ENCODE measurements at regions not wholly inside any gene's neighbourhood (a gene's known extent, or its start where the extent isn't known, plus 50 kb on each side); places are given as distances from the start of the nearest gene placed in this dataset.

- Histone ChIP-seq H3K4me3 (ENCODE audit: low read depth, low read length) (no peak overlapping the region), H3K4me1 (ENCODE audit: control insufficient read depth, insufficient read depth, low read length) (no peaks in the 10 kb centered on the region), H3K9me3 (ENCODE audit: control insufficient read depth, insufficient read depth, low read depth, low read length) (no peaks in the 10 kb centered on the region), H3K27ac (ENCODE audit: extremely low read depth, low read depth, low read length) (no peak overlapping the region), H3K36me3 (ENCODE audit: control insufficient read depth in 2 of 2, insufficient read depth in 1 of 2, low read length in 2 of 2) (no peaks in the 10 kb centered on the region)
- TF ChIP-seq ZNF184 (tag by site-specific recombination; IDR thresholded peaks at IDR 0.05) = no peak
- TF ChIP-seq ZNF239 (tag by site-specific recombination; IDR thresholded peaks at IDR 0.05) = no peak
- TF ChIP-seq HOXA7 (CRISPR knock-in tag; IDR thresholded peaks at IDR 0.05; ENCODE audit: borderline replicate concordance) = no peak
- no peak for TF ChIP-seq SCRT1 (tag by site-specific recombination; IDR thresholded peaks at IDR 0.05; ENCODE audit: borderline replicate concordance)
- TF ChIP-seq ZNF341 (tag by site-specific recombination; IDR thresholded peaks at IDR 0.05; ENCODE audit: low read depth) = no peak
- TF ChIP-seq ZNF624 (tag by site-specific recombination; IDR thresholded peaks at IDR 0.05) = no peak
- TF ChIP-seq ZNF658 (tag by site-specific recombination; IDR thresholded peaks at IDR 0.05) = no peak
- no peak for TF ChIP-seq ZFP3 (tag by site-specific recombination; IDR thresholded peaks at IDR 0.05; ENCODE audit: low read depth)
- TF ChIP-seq ZSCAN18 (tag by site-specific recombination; IDR thresholded peaks at IDR 0.05) = no peak
- ChIA-PET CTCF (no interaction called here), POLR2A (no interaction called here)
These were observed 62.2 kb upstream of the PAX3 start for GRCh38 chr2:222360997-222361396.

- Histone ChIP-seq H3K9me3 (ENCODE audit: control insufficient read depth, insufficient read depth, low read depth, low read length) (no peaks in the 10 kb centered on the region), H3K4me3 (ENCODE audit: low read depth, low read length) (no peak overlapping the region), H3K27ac (ENCODE audit: extremely low read depth, low read depth, low read length) (no peak overlapping the region), H3K36me3 (ENCODE audit: control insufficient read depth in 2 of 2, insufficient read depth in 1 of 2, low read length in 2 of 2) (no peaks in the 10 kb centered on the region), H3K4me1 (ENCODE audit: control insufficient read depth, insufficient read depth, low read length) (no peaks in the 10 kb centered on the region)
- CTCF ChIA-PET = no interaction called here
- POLR2A ChIA-PET = no interaction called here
- no peak for TF ChIP-seq ZNF785 (tag by site-specific recombination; IDR thresholded peaks at IDR 0.05)
- no peak for TF ChIP-seq HOXA7 (CRISPR knock-in tag; IDR thresholded peaks at IDR 0.05; ENCODE audit: borderline replicate concordance)
- no peak for TF ChIP-seq GFI1B (tag by site-specific recombination; IDR thresholded peaks at IDR 0.05)
- TF ChIP-seq ZNF600 (tag by site-specific recombination; IDR thresholded peaks at IDR 0.05) = no peak
- TF ChIP-seq ZNF791 (tag by site-specific recombination; IDR thresholded peaks at IDR 0.05) = no peak
- no peak for TF ChIP-seq ZNF214 (tag by site-specific recombination; IDR thresholded peaks at IDR 0.05; ENCODE audit: borderline replicate concordance)
- TF ChIP-seq ZNF146 (tag by site-specific recombination; IDR thresholded peaks at IDR 0.05) = no peak
- TF ChIP-seq FEZF1 (tag by site-specific recombination; IDR thresholded peaks at IDR 0.05) = no peak
- TF ChIP-seq ZSCAN30 (tag by site-specific recombination; IDR thresholded peaks at IDR 0.05) = no peak
- TF ChIP-seq ZNF704 (tag by site-specific recombination; IDR thresholded peaks at IDR 0.05) = no peak
- no peak for TF ChIP-seq ZEB2 (tag by site-specific recombination; IDR thresholded peaks at IDR 0.05)
- TF ChIP-seq ZNF174 (tag by site-specific recombination; IDR thresholded peaks at IDR 0.05) = no peak
- TF ChIP-seq ZNF529 (tag by site-specific recombination; IDR thresholded peaks at IDR 0.05; ENCODE audit: insufficient replicate concordance) = no peak
- TF ChIP-seq YY2 (tag by site-specific recombination; IDR thresholded peaks at IDR 0.05) = no peak
- no peak for TF ChIP-seq ZXDB (tag by site-specific recombination; IDR thresholded peaks at IDR 0.05)
- no peak for TF ChIP-seq ZNF555 (tag by site-specific recombination; conservative IDR thresholded peaks at IDR 0.05)
- no peak for TF ChIP-seq AEBP2 (tag by site-specific recombination; IDR thresholded peaks at IDR 0.05; ENCODE audit: borderline replicate concordance)
- TF ChIP-seq ZNF280C (tag by site-specific recombination; IDR thresholded peaks at IDR 0.05) = no peak
- TF ChIP-seq ZNF184 (tag by site-specific recombination; IDR thresholded peaks at IDR 0.05) = no peak
These were observed 62.6 kb upstream of the SGPP2 start for GRCh38 chr2:222361787-222362186.

Measured in HEK293 (cell line).